ENCODE measurements at regions not wholly inside any gene's neighbourhood (a gene's known extent, or its start where the extent isn't known, plus 50 kb on each side); places are given as distances from the start of the nearest gene placed in this dataset.

DNA sequence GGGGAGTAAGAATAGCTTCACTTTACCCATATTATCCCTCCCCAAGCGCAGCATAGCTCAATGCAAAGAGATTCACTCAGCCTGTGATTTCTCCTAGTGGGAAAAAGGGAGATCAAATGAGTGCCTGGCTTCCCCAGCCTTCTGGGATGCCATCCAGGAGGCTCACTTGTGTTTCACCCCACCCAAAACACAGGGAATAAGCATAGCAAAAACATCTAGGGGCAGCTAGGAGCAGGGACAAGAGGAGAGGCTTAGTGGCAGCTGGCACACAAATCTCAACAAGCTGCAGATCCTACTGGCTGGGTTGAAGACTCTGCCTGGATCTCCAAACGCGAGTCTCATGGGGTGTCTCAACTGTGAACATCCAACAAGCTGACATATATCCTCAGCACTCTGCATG, 715.8 kb downstream of the RNF144B start:
- FAIRE-seq (no peak), DNase-seq (ENCODE audit: insufficient read length, low spot score) (no peak)

- DNase-seq (ENCODE audit: insufficient read length, low spot score) (no peak), FAIRE-seq (no peak)
These were observed 720.3 kb downstream of the RNF144B start for GRCh38 chr6:19107468-19107867.

GRCh38 chr6:19121521-19121920, 715.6 kb upstream of the ID4 start:
- FAIRE-seq: no peak
- DNase-seq (ENCODE audit: insufficient read length, low spot score): no peak

- DNase-seq (ENCODE audit: insufficient read length, low spot score) (no peak), FAIRE-seq (no peak)
These were observed 710.1 kb upstream of the ID4 start for GRCh38 chr6:19127081-19127480.

DNA sequence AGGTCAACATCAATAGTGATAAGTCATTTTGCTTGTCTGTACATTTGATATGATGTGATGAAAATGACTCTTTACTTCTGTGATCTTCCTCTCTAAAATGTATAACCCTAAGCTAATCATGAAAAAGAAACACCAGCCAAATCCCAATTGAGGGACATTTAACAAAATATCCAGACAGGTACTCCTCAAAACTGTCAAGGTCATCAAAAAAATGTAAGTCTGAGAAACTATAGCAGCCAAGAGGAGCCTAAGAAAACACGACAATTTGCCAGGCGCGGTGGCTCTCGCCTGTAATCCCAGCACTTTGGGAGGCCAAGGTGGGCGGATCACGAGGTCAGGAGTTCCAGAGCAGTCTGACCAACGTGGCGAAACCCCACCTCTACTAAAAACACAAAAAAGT, 708.5 kb upstream of the ID4 start:
- FAIRE-seq: no peak

GRCh38 chr6:19135706-19136105, 701.5 kb upstream of the ID4 start:
- FAIRE-seq: no peak
- no peak for DNase-seq (ENCODE audit: insufficient read length, low spot score)

More for the DNA sequence above, 708.5 kb upstream of the ID4 start:
- no peak for DNase-seq (ENCODE audit: insufficient read length, low spot score)

GRCh38 chr6:19137505-19137904, 699.7 kb upstream of the ID4 start:
- DNase-seq (ENCODE audit: insufficient read length, low spot score) (no peak), FAIRE-seq (no peak)

DNA sequence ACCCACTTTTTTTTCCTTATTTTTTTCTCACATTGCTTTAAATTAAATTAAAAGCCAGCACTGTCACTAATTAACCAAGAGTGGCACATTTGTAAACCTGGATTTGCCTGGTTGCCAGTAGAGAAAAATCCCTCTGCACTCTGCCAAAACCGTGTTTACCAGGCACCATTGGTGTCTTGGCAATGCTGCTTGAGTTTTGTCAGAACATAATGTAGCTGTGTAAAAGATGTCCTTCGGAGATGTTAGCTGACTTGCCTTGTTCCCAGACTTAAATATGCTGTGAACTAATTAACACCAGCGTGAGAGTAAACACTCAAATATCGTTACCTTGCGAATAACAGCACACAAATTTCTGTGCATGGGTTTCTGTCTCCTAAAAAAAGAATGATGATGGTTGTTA, 694.9 kb upstream of the ID4 start:
- FAIRE-seq (no peak), DNase-seq (ENCODE audit: insufficient read length, low spot score) (no peak)

DNA sequence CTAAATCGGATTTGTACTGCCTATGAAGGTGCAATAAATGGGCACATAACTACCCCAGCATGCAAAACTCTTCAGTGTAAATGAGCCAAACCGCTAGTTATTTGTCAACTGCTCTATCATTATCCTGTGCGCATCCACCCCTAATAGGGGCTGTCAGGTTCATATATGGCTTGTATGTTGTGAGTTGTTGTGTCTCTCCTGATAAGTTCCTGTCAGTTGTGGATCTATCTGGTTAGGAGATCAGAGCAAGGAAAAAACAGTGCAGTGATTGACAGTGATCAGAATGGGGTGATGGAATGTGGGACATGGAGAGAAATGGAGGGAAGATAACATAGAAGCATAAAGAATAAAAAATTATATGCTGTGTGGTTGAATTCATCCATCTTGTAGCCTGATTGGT, 686.9 kb upstream of the ID4 start:
- no peak for DNase-seq (ENCODE audit: insufficient read length, low spot score)
- FAIRE-seq: no peak

DNA sequence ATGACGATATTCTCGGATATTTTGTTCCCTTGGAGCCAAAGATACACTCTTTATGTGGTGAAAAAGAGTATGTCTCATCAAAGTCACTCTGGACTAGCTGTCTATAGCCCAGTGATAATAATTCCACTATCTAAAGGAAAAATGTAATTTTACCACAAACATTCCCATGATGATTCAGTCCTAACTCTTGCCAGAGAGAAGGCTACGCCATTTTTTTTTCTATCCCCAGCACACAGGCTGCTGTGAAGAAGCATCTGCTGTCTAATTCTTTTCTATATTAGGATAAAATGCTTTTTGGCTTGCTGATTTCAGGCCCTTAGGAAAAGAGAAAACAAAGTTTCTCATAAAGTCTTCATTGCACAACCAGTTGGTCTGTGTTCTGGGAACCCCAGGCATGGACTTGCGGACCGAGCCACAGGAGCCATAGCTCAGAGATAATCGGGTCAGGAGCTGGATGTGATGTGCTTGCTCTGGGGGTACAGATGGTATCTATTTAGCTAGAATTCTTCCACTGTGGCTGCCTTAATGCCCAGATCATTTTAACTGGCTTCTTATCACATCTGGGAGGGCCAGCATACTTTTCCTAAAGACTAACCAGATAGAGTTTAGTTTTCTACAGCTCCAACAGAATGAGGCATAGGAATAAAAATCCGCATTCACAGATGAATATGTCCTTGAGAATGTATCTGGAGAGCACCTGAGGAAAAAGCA, 683.7 kb upstream of the ID4 start:
- FAIRE-seq: no peak
- no peak for DNase-seq (ENCODE audit: insufficient read length, low spot score)

GRCh38 chr6:19153981-19154295, 683.2 kb upstream of the ID4 start:
- DNase-seq (ENCODE audit: insufficient read length, low spot score) (no peak), FAIRE-seq (no peak)

GRCh38 chr6:19156443-19156842, 680.7 kb upstream of the ID4 start:
- FAIRE-seq (no peak), DNase-seq (ENCODE audit: insufficient read length, low spot score) (no peak)

DNA sequence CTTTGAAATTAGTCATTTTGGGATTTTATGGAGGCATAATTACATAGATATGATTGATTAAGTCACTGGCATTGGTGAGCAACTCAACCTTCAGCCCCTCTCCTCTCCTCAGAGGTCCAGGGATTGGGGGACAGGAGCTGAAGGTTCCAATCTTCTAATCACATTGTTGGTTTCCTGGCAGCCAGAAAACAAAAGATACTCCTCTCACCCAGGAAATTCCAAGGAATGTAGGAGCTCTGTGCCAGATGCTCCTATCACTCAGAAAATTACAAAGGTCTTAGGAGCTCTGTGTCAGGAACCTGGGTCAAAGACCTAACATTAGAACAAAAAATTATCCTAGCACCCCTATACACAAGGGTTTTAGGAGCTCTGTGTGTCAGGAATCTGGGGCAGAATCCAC, 679.7 kb upstream of the ID4 start:
- FAIRE-seq (no peak), DNase-seq (ENCODE audit: insufficient read length, low spot score) (no peak)

DNA sequence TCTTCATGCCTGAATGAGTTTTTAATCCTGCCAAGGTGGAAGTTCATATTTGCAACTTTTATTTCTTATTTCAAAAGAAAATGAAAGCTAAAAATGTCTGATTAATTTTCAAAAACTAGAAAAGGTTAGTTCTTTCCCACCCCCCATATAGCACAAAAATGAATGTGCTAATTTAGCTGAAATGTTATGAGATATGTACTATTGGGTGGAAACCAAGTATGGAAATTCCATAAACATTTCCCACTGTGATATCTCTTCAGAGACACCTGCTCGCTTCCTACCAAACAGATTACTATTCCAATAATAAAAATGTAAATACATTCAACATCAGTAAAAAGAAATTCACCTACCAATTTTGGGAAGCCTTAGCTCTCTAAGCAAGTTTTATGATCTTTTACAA, 678.6 kb upstream of the ID4 start:
- DNase-seq (ENCODE audit: insufficient read length, low spot score) (no peak), FAIRE-seq (no peak)

GRCh38 chr6:19159089-19159488, 678.1 kb upstream of the ID4 start:
- FAIRE-seq (no peak), DNase-seq (ENCODE audit: insufficient read length, low spot score) (no peak)

GRCh38 chr6:19159561-19159960, 677.6 kb upstream of the ID4 start:
- FAIRE-seq (no peak), DNase-seq (ENCODE audit: insufficient read length, low spot score) (no peak)

DNA sequence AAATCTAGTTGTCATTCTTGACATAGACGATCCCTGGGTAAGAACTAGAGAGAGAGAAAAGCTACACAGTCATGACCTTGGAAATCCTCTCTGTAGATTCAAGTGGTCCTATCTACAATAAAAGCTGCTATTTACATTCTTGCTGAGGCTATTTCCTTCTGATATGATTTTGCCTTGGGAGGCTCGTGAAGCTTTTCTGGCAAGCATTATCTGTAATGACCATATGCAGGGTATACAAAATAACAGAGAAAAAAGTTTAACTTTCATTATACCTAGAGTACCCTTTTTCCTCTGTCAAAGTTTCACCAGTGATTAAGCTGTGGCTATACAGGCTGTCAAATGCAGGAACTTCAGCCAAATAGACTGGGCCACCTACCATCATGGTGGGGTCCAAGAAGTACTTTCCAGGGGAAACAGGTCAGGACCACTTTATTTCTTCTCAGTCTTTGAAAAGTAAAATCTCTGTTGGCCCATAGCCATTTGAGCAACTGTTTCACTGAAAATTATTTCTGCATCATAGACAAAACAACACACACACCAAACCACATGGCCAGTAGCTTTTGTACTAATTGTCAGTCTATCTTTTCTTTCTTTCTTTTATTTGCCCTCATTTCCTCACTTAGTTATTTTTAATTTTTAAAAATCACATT, 677.0 kb upstream of the ID4 start:
- FAIRE-seq (no peak), DNase-seq (ENCODE audit: insufficient read length, low spot score) (no peak)

- no peak for FAIRE-seq
These were observed 669.9 kb upstream of the ID4 start for GRCh38 chr6:19167251-19167650.

GRCh38 chr6:19169366-19169765, 667.8 kb upstream of the ID4 start:
- DNase-seq (ENCODE audit: insufficient read length, low spot score) (no peak), FAIRE-seq (no peak)

More at GRCh38 chr6:19167251-19167650, 669.9 kb upstream of the ID4 start:
- DNase-seq (ENCODE audit: insufficient read length, low spot score): no peak

- DNase-seq (ENCODE audit: insufficient read length, low spot score) (no peak), FAIRE-seq (no peak)
These were observed 662.1 kb upstream of the ID4 start for GRCh38 chr6:19175023-19175422.

DNA sequence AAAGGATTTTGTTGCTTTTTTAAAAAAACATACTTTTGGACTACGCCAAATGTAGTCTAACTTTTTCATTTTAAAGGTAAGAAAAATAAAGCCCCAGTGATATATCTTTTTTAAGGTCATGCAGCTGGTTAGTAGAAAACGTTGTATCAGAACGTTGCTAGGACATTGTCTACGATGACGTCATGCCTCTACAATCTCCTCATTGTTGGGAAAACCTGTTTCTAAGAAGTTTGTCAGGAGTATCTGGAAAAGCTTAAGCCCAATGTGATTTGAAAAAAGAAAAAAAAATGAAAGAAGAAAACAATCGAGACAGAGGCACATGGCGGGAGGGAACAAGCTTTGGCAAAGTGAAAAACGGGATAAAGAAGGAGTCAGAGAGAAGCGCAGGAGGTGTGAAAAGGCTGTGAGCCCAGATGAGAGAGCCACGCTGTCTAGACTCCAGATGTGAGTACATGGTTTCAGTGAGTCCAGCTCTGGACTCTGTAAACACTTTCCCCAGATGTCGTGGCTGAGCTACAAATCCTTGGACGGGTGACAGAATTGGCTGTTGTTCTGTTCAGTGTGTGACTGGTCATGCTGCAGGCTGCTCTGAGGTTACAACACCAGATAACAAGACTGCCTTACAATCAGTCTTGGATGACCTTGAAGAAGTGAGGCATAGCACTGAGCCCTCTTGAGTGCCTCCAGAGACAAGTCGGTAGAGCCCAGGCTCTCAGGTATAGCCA, 656.7 kb upstream of the ID4 start:
- DNase-seq (ENCODE audit: insufficient read length, low spot score): no peak
- FAIRE-seq: no peak

DNA sequence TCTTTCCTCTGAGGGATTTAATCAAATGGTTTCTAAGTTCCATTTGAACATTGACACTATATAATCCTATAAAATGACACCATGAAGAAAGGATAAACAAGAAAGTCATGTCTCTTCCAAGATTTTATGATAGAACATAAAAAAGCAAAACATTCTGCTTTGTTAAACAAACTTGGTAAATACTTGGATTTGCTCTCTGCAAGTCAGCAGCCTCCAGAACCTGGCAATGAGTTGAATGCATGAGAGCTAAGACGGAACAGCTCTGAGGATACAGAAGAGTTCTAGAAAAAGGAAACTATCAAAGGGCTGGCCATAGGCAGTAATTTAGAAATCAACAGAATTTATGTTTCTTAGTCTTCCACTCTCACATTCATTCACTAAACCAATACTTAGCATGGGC, 656.0 kb upstream of the ID4 start:
- DNase-seq (ENCODE audit: insufficient read length, low spot score) (no peak), FAIRE-seq (no peak)

All from HTR-8/SVneo (cell line).